Peyer's patch (tissue), 4 donors: ENCODE measurements at regions not wholly inside any gene's neighbourhood (a gene's known extent, or its start where the extent isn't known, plus 50 kb on each side); places are given as distances from the start of the nearest gene placed in this dataset.
A peak's percentile ranks its signal among the peaks of the same experiment; 100 is the strongest.

ENCODE experiments used
- DNase-seq, 3 donors: peaks; one replicate each; pipeline ENCODE4 v3.0.0-alpha.2; 2017 to 2019
- H3K27ac ChIP-seq, 4 donors: fragments of 200-600 bp; sonication (generic); one replicate each; pipeline ENCODE4 v1.5.1; 2016 to 2019
- H3K27me3 ChIP-seq, 2 donors: fragments of 200-600 bp; sonication (generic); one replicate each; pipeline ENCODE4 v1.5.1; 2019
- H3K36me3 ChIP-seq, 3 donors: fragments of 200-600 bp; sonication (generic); one replicate each; pipeline ENCODE4 v1.5.1; 2016 to 2019
- H3K4me1 ChIP-seq, 4 donors: fragments of 200-600 bp; sonication (generic); one replicate each; pipeline ENCODE4 v1.5.1; 2016 to 2019
- H3K4me3 ChIP-seq, 4 donors: fragments of 200-600 bp; sonication (generic); 1 replicate in 3 of 4; 2 replicates in 1 of 4; pipeline ENCODE4 v1.5.1; 2016 to 2019; ENCODE audit warnings: mild to moderate bottlenecking in 1 of 4
- H3K9me3 ChIP-seq, 4 donors: fragments of 200-600 bp; sonication (generic); one replicate each; pipeline ENCODE4 v1.5.1; 2016 to 2019; ENCODE audit warnings: mild to moderate bottlenecking in 1 of 4
- POLR2A ChIP-seq, 2 donors: fragments of 450-650 bp; IDR thresholded peaks; one replicate each; pipeline ENCODE4 v1.5.1; 2017; ENCODE audit warnings: antibody characterized with exemption in 2 of 2, mild to moderate bottlenecking in 2 of 2, moderate library complexity in 2 of 2
- TF ChIP-seq, protein P1 (sequence below), 6 experiments: fragments of 450-650 bp in 4 of 6; fragments of 200-600 bp in 2 of 6; sonication (generic) in 1 of 6; IDR thresholded peaks; one replicate each; pipeline ENCODE4 v1.5.1; 2017 to 2019; ENCODE audit warnings: antibody characterized with exemption in 6 of 6, mild to moderate bottlenecking in 3 of 6, moderate library complexity in 1 of 6

DNA sequence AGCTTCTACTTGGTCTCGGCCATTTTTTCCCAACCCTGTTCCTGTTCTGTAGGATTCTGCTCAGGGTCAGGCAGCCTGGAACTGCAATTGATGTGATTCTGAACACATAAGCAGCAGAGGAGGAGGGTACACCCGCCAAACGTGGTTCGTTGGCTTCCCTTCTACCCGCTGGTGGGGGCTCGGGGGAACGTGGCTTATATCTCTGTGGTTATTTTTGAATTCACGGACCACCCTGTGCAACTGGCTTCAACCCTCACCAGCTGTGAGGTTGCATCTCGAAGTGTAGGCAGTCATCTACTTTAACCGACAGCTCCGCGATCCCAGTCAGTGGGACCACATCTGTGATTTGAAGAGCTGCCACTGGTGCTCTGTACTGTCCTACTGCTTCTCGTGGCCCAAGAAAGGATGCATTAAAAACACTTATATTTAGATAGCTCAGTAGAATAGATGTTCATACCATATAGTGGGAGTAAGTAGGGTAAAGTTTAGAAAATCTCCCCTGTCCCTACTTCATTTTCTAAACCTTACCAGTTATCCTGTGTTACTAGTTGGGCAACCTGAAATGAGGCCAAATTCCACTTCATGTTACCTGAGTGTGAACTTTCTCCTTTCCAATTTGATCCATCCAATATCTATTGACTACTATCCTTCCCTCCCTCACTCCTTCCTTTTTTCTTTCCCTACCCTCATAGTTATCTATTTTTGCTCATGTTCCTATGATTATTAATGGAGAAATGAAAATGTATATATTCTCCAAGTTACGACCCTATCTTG is 80.4 kb upstream of the BCOR start:
- Histone ChIP-seq H3K9me3 (no peaks in the 10 kb centered on the region), H3K36me3 (no peaks in the 10 kb centered on the region), H3K4me3 (no peak overlapping the region), H3K4me1 (peaks cover 0 to 13% (median 0%) of the 10 kb centered on the region in 4 donors), H3K27ac (peak overlapping the region in 1 of 4 donors; percentile 10), H3K27me3 (no peaks in the 10 kb centered on the region)
- DNase-seq = no peak
- TF ChIP-seq POLR2A (IDR thresholded peaks at IDR 0.05) = no peak
- TF ChIP-seq, protein P1, sequence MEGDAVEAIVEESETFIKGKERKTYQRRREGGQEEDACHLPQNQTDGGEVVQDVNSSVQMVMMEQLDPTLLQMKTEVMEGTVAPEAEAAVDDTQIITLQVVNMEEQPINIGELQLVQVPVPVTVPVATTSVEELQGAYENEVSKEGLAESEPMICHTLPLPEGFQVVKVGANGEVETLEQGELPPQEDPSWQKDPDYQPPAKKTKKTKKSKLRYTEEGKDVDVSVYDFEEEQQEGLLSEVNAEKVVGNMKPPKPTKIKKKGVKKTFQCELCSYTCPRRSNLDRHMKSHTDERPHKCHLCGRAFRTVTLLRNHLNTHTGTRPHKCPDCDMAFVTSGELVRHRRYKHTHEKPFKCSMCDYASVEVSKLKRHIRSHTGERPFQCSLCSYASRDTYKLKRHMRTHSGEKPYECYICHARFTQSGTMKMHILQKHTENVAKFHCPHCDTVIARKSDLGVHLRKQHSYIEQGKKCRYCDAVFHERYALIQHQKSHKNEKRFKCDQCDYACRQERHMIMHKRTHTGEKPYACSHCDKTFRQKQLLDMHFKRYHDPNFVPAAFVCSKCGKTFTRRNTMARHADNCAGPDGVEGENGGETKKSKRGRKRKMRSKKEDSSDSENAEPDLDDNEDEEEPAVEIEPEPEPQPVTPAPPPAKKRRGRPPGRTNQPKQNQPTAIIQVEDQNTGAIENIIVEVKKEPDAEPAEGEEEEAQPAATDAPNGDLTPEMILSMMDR (IDR thresholded peaks at IDR 0.05) = no peak

DNA sequence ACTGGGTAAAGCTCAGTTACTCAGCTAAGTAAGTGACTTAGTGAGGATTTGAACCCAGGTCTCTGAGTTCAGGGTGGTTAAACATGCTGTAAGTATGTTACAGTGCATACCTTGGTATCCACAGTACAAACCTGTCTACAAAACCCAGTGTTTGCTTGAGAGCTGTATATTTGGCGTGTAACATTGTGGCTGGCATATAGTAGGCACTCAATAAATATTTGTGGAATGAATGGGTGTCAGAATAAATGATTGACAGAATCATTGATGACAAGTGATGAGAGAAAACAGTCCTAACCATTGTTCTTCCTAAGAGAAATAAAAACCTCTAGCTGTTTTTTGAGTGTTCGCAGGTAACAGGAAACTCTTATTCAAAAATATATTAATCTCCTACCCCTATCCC is 79.7 kb upstream of the BCOR start:
- Histone ChIP-seq H3K4me1 (peaks cover 0 to 13% (median 0%) of the 10 kb centered on the region in 4 donors), H3K9me3 (no peaks in the 10 kb centered on the region), H3K36me3 (no peaks in the 10 kb centered on the region), H3K27me3 (no peaks in the 10 kb centered on the region), H3K27ac (peak overlapping the region; percentile 91 to 100 (median 99)), H3K4me3 (peak overlapping the region in 3 of 4 donors; percentile 58 to 72 (median 66))
- TF ChIP-seq, protein P1 (IDR thresholded peaks at IDR 0.05) = no peak
- no peak for TF ChIP-seq POLR2A (IDR thresholded peaks at IDR 0.05)
- DNase-seq = no peak

DNA sequence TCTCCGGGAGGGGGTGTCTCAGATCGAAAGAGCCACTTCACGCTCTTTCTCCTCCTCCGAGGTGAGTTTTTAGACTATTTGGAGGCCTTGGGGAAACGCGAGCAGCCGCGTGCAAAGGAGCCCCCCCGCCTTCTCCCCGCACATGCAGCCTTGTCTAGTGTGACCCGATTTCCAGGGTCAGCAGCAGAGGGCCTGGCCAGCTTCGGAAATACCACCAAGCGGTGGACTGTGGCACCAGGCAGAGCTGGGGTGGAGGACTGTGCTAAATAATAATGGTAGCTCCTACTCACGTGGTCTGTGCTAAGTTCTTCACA is 79.3 kb upstream of the BCOR start:
- DNase-seq = peak in 1 of 3 donors; percentile 58
- H3K27ac ChIP-seq = peak overlapping the region; percentile 91 to 100 (median 99)
- H3K4me3 ChIP-seq = peak overlapping the region; percentile 58 to 72 (median 64)
- H3K27me3 ChIP-seq = no peaks in the 10 kb centered on the region
- H3K4me1 ChIP-seq = peaks cover 0 to 13% (median 0%) of the 10 kb centered on the region in 4 donors
- no peaks in the 10 kb centered on the region for H3K36me3 ChIP-seq
- no peaks in the 10 kb centered on the region for H3K9me3 ChIP-seq
- TF ChIP-seq POLR2A (IDR thresholded peaks at IDR 0.05) = no peak
- TF ChIP-seq, protein P1 (IDR thresholded peaks at IDR 0.05) = no peak

DNA sequence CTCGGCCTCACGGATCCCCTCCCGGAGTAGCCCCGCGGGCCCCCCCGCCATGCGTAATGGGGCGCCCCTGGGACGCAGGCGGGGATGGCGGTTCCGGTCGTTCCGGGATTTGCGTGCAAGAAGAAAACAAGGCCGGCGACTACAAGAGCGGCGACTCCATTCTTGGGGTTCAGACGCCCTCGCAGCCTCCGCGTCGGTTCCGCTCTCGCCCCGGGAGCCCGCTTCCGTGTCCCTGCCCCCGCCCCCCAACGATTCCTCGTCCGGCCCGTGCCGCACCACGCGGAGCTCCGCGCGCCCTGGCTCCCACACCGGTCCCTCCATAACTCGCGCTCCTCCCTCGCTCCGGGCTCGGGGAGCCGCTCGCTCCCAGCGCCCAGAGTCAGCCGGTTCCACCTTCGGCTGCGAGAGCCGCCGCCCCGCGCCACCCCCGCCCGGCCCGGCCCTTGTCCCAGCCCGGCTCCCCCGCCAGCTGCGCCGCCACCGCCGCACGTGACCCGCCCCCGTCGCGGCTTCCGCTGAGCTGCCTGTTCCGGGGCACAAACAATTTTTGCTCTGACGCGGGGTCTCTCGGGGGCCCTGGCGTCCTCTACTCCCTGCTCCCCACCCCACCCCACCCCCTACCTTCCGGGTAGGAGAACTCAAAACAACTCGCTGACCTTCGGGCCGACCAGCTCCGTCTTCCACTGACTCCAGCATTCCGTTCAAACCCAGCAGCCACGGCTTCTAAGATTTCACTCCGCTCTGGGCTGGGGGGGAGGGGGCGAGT is 78.8 kb upstream of the BCOR start:
- Histone ChIP-seq H3K36me3 (no peaks in the 10 kb centered on the region), H3K4me1 (peaks cover 0 to 13% (median 0%) of the 10 kb centered on the region in 4 donors), H3K27ac (peak overlapping the region; percentile 91 to 100 (median 99)), H3K27me3 (no peaks in the 10 kb centered on the region), H3K4me3 (peak overlapping the region; percentile 58 to 72 (median 64)), H3K9me3 (no peaks in the 10 kb centered on the region)
- TF ChIP-seq POLR2A (IDR thresholded peaks at IDR 0.05) = peak; percentile 35 to 49
- TF ChIP-seq, protein P1 (IDR thresholded peaks at IDR 0.05) = no peak
- peak; percentile 74 to 88 (median 83) for DNase-seq

DNA sequence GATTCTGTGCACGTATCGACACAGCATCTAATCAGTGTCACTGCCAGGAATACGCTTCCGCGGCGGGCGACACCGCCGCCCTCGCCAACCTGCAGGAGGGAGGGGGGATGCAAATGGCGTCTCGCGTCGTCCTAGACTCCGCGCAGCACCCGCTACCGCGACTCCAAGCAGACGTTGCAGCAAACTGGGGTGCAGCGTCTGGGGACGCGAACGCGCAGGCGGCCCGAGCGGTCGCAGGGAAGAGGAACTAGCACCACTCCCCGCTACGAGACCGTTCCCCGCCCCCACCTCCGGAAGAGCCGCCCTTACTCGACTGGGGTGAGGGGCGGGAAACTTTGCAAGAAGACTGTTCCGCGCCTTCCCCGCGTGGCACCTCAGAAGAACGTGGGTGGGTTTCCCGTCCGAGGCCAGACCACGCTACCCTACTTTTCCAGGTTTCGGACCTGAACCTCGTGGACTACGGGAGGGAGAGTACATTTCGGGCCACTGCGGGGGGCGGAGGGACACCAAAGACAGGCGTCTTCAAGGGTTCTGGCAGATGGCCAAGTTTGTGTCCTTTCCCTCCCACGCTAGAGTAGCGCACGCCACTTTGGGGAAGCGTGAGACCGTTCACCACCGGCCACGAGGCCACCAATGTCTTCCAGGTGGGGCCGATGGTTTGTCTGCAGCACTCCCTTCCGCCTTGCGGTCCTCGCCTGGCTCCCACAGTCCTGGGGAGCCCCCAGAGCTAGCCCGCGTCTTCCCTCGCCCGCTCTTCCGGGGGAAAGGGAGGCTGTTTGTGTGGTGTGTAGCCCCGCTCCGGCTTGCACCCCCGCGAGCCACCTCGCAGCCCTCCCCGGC is 78.0 kb upstream of the BCOR start:
- Histone ChIP-seq H3K9me3 (no peaks in the 10 kb centered on the region), H3K4me1 (peaks cover 0 to 20% (median 0%) of the 10 kb centered on the region in 4 donors), H3K4me3 (peak overlapping the region; percentile 58 to 72 (median 64)), H3K36me3 (no peaks in the 10 kb centered on the region), H3K27ac (peak overlapping the region; percentile 91 to 100 (median 99)), H3K27me3 (no peaks in the 10 kb centered on the region)
- TF ChIP-seq, protein P1 (IDR thresholded peaks at IDR 0.05) = no peak
- peak; percentile 15 to 33 for TF ChIP-seq POLR2A (IDR thresholded peaks at IDR 0.05)
- peak; percentile 80 to 91 (median 81) for DNase-seq
